Suprapubic skin (tissue), 4 donors: ENCODE measurements at regions not wholly inside any gene's neighbourhood (a gene's known extent, or its start where the extent isn't known, plus 50 kb on each side); places are given as distances from the start of the nearest gene placed in this dataset.
"Not testable (repeated sequence)": the region's sequence is repeated elsewhere in the genome, so short reads cannot be mapped to it uniquely, and the experiment has no call there.

ENCODE experiments used
- DNase-seq, 2 donors: peaks; one replicate each; pipeline ENCODE4 v3.0.0-alpha.2; 2019; ENCODE audit warnings: low spot score in 2 of 2
- H3K27ac ChIP-seq: fragments of 200-600 bp; sonication (generic); one replicate; pipeline ENCODE4 v1.5.1; 2019
- H3K27me3 ChIP-seq: fragments of 200-600 bp; sonication (generic); one replicate; pipeline ENCODE4 v1.5.1; 2019
- H3K36me3 ChIP-seq: fragments of 200-600 bp; sonication (generic); one replicate; pipeline ENCODE4 v1.5.1; 2019
- H3K4me1 ChIP-seq: fragments of 200-600 bp; sonication (generic); one replicate; pipeline ENCODE4 v1.5.1; 2019
- H3K4me3 ChIP-seq: fragments of 200-600 bp; sonication (generic); one replicate; pipeline ENCODE4 v1.5.1; 2019; ENCODE audit warnings: mild to moderate bottlenecking
- H3K9me3 ChIP-seq: fragments of 200-600 bp; sonication (generic); one replicate; pipeline ENCODE4 v1.5.1; 2019
- CTCF ChIP-seq, 2 donors: fragments of 200-600 bp in 1 of 2; fragments of 450-650 bp in 1 of 2; sonication (generic) in 1 of 2; IDR thresholded peaks; one replicate each; pipeline ENCODE4 v1.5.1; 2016 to 2019; ENCODE audit warnings: antibody characterized with exemption in 2 of 2, mild to moderate bottlenecking in 1 of 2, moderate library complexity in 1 of 2
- EP300 ChIP-seq: sonication (generic); formaldehyde crosslinking; IDR thresholded peaks from one replicate; pipeline ENCODE4 v1.6.1; 2017; ENCODE audit warnings: antibody characterized with exemption
- POLR2A ChIP-seq, 2 donors: fragments of 450-650 bp; IDR thresholded peaks; one replicate each; pipeline ENCODE4 v1.6.1; 2017; ENCODE audit warnings: antibody characterized with exemption in 2 of 2, mild to moderate bottlenecking in 2 of 2, moderate library complexity in 2 of 2
- POLR2AphosphoS5 ChIP-seq, 3 donors: sonication (generic); formaldehyde crosslinking; IDR thresholded peaks; one replicate each; pipeline ENCODE4 v1.6.1; 2017; ENCODE audit warnings: antibody characterized with exemption in 3 of 3
- WGBS: methylation state at CpG from one replicate; pipeline ENCODE4 v1.1.5; 2018; 5-methylcytosine and 5-hydroxymethylcytosine counted together

DNA sequence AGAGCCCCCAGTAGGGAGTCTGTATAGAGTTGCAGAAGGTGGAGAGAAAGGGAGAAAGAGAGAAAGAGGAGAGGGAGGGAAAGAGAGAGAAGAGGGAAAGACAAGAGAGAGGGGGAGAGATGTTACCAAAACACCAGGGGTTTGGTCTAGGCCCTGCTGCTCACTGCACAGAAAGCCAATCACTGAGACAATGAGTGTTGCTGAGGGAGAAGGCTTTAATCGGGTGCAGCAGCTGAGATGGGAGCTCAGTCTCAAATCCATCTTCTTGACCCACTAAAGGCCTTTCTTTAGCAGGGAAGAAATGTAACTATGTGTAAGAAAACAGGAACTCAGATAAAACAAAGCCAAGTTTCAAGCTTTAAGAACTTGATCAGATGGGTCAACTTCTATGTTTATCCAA, 198.2 kb upstream of the FOXK1 start:
- no peak for DNase-seq
- peaks cover 9% of the 10 kb centered on the region for H3K9me3 ChIP-seq
- peaks cover 8% of the 10 kb centered on the region for H3K27me3 ChIP-seq
- no peak overlapping the region for H3K27ac ChIP-seq
- TF ChIP-seq EP300 (no peak), POLR2A (IDR thresholded peaks at IDR 0.05) (no peak), CTCF (IDR thresholded peaks at IDR 0.05) (no peak), POLR2AphosphoS5 (IDR thresholded peaks at IDR 0.05) (no peak)
- no peaks in the 10 kb centered on the region for H3K4me1 ChIP-seq
- WGBS: 89% methylated on average over 1 of the region's 1 CpG
- H3K36me3 ChIP-seq: no peaks in the 10 kb centered on the region
- no peak overlapping the region for H3K4me3 ChIP-seq

DNA sequence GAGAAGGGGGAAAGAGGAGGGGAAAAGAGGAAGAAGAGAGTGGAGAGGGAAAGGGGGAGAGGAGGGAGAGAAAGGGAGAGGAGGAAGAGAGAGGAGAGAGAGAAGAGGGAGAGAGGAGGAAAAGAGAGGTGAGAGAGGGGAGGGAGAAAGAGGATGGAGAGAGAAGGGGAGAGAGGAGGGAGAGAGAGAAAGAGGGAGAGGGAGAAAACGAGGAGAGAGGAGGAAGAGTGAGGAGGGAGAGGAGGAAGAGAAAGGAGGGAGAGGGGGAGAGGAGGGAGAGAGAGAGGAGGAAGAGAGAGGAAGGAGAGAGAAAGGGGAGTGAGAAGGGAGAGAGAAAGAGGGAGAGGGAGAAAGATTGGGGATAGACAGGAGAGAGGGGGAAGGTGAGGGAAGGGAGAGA, 197.6 kb upstream of the FOXK1 start:
- Histone ChIP-seq H3K36me3 (no peaks in the 10 kb centered on the region), H3K27ac (no peak overlapping the region), H3K4me3 (no peak overlapping the region), H3K27me3 (peaks cover 8% of the 10 kb centered on the region), H3K9me3 (peaks cover 9% of the 10 kb centered on the region), H3K4me1 (no peaks in the 10 kb centered on the region)
- TF ChIP-seq CTCF (IDR thresholded peaks at IDR 0.05): no peak
- TF ChIP-seq POLR2A (IDR thresholded peaks at IDR 0.05): no peak
- no peak for TF ChIP-seq EP300
- TF ChIP-seq POLR2AphosphoS5 (IDR thresholded peaks at IDR 0.05): no peak
- DNase-seq: no peak
- 13% methylated on average over 1 of the region's 1 CpG for WGBS

DNA sequence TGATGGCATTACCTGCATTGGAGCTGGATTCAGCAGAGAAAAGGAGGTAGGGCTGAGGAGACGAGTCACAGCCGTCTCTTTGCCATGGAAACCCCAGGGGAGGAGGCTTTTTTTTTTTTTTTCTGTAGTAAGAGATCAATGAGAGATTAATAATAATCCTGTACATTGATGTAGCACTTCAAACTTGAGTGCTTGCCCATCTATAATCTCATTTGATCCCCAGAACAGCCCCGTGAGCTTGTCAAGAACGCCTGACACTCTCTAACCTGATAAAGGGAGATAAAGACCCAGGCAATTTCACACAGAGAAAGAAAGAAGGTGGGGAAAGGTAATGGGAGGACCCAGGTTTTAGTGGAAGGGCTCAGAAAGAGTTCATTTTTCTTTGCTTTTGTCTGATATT, 195.2 kb upstream of the FOXK1 start:
- WGBS: 35% methylated on average over 4 of the region's 4 CpGs
- H3K36me3 ChIP-seq: no peaks in the 10 kb centered on the region
- no peak for TF ChIP-seq CTCF (IDR thresholded peaks at IDR 0.05)
- TF ChIP-seq POLR2AphosphoS5 (IDR thresholded peaks at IDR 0.05): no peak
- no peak for TF ChIP-seq EP300
- no peak for TF ChIP-seq POLR2A (IDR thresholded peaks at IDR 0.05)
- peaks cover 8% of the 10 kb centered on the region for H3K27me3 ChIP-seq
- H3K27ac ChIP-seq: no peak overlapping the region
- DNase-seq: no peak
- peaks cover 9% of the 10 kb centered on the region for H3K9me3 ChIP-seq
- no peaks in the 10 kb centered on the region for H3K4me1 ChIP-seq
- H3K4me3 ChIP-seq: no peak overlapping the region

GRCh38 chr7:4496911-4497310, 185.2 kb upstream of the FOXK1 start:
- not testable (repeated sequence) for H3K36me3 ChIP-seq, H3K9me3 ChIP-seq, DNase-seq, H3K4me3 ChIP-seq, H3K27ac ChIP-seq, H3K27me3 ChIP-seq, H3K4me1 ChIP-seq
- 89% methylated on average over 11 of the region's 30 CpGs for WGBS

- 82% methylated on average over 10 of the region's 10 CpGs for WGBS
- no peaks in the 10 kb centered on the region for H3K36me3 ChIP-seq
- H3K27me3 ChIP-seq: no peaks in the 10 kb centered on the region
- no peak overlapping the region for H3K4me3 ChIP-seq
- no peaks in the 10 kb centered on the region for H3K4me1 ChIP-seq
- no peak for DNase-seq
- TF ChIP-seq CTCF (IDR thresholded peaks at IDR 0.05) (no peak), POLR2AphosphoS5 (IDR thresholded peaks at IDR 0.05) (no peak), EP300 (no peak), POLR2A (IDR thresholded peaks at IDR 0.05) (no peak)
- H3K9me3 ChIP-seq: no peaks in the 10 kb centered on the region
- no peak overlapping the region for H3K27ac ChIP-seq
Observed at GRCh38 chr7:4500812-4501211, 181.3 kb upstream of the FOXK1 start.

DNA sequence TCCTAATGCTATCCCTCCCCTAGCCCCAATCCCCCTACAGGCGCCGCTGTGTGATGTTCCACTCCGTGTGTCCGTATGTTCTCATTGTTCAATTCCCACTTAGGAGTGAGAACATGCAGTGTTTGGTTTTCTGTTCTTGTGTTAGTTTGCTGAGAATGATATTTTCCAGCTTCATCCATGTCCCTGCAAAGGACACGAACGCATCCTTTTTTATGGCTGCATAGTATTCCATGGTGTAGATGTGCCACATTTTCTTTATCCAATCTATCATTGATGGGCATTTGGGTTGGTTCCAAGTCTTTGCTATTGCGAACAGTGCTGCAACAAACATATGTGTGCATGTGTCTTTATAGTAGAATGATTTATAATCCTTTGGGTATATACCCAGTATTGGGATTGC, 174.2 kb upstream of the FOXK1 start:
- not testable (repeated sequence) for H3K36me3 ChIP-seq, H3K4me3 ChIP-seq, H3K9me3 ChIP-seq, H3K27me3 ChIP-seq, DNase-seq, H3K4me1 ChIP-seq, H3K27ac ChIP-seq
- 92% methylated on average over 7 of the region's 7 CpGs for WGBS
